ENCODE measurements at regions not wholly inside any gene's neighbourhood (a gene's known extent, or its start where the extent isn't known, plus 50 kb on each side); places are given as distances from the start of the nearest gene placed in this dataset.

GRCh38 chr7:22564511-22565045 is 64.6 kb upstream of the STEAP1B start:
- TF ChIP-seq CTCF (IDR thresholded peaks at IDR 0.05 in 4 of 5, conservative IDR thresholded peaks at IDR 0.05 in 1 of 5) (no peak), POLR2A (IDR thresholded peaks at IDR 0.05) (no peak)

All from gastrocnemius medialis (tissue), 4 donors.